Activated CD8-positive, alpha-beta memory T cell treated with anti-CD3 and anti-CD28 coated beads, Interleukin-2, amount 50 U/mL, for 4 hours (primary cell): ENCODE measurements at regions not wholly inside any gene's neighbourhood (a gene's known extent, or its start where the extent isn't known, plus 50 kb on each side); places are given as distances from the start of the nearest gene placed in this dataset.

Experiments used
- DNase-seq: peaks from one replicate; pipeline ENCODE4 v3.0.0-alpha.2; 2020

DNA sequence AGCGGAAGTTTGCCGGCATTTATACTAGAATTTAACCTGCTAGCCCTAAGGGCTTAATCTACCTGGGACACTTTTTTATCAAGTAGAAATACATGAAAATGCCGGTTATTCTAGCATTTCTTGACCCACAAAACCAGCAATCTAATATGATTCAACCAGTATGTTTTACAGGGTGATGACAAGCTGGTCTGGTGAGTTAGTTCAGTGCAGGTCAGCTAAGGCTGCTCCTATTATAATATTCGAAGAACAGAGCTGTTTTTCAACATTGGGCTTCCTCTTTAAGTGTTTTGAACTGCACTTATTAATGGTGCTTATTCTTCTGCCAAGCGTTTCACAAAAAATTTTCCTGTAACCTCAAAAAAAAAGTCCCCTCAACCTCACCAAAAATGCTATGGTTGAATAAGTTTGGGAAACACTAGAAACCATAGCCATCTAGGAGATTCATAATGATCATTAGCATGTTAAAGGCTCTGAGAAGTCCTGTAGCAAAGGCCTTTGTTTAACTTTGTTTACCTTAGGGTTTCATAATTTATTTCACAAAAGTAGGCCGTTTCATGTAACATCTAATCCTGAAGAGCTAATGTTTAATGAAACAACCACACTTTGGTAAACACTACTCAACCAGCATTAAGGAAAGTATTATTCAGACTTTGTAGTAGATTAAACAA lies 526.6 kb downstream of the KLF12 start:
- no peak for DNase-seq

DNA sequence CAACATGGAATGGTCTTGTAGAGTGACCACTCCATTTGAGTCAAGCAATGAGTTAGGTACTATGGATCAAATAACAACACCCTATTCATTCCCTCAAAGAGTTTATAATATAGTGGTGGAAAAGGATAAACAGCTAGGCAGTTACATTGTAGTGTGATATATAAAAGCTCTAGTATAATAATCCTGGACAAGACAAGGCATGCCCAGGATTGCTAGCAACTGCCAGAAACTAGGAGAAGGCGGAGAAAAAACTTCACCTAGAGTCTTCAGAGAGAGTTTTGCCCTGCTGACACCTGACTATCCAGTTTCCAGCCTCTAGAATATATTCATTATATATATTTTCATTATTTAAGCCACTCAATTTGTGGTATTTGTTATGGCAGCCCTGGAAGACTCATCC lies 530.6 kb downstream of the KLF12 start:
- no peak for DNase-seq

DNA sequence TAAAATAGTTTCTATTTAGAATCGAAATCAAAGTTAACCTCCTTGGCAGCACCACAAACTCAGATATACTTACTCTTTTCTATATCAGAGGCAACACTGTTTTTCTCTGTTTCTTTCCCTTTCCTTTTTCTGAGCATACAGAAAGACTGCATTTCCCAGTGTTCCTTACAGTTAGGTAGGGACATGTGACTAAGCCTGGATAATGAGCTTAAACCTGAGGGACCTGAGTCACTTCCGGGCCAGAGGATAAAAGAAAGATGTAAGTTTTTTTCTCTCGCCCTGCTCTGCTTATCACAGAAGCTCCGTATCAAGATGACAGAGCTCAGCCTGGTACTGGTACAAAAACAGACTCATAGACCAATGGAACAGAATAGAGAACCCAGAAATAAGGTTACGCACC lies 531.9 kb downstream of the KLF12 start:
- DNase-seq, result no peak

DNA sequence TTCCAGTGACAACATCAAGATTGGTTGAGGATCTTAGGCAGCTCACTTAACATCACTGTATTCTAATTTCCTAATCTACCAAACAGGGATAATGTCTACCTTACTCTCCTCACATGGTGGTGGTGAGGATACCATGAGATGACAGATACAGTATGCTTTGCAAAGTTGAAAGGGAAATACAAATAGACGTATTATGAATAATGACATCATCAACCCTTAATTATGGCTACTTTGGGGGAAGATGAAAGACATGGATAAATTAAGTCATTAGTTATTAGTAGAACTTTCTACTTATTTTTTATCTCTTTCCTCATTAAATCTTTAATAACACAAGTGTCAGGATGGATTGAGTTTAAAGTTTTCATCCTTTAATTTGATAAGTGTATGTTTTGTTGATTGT lies 532.5 kb downstream of the KLF12 start:
- no peak for DNase-seq

DNA sequence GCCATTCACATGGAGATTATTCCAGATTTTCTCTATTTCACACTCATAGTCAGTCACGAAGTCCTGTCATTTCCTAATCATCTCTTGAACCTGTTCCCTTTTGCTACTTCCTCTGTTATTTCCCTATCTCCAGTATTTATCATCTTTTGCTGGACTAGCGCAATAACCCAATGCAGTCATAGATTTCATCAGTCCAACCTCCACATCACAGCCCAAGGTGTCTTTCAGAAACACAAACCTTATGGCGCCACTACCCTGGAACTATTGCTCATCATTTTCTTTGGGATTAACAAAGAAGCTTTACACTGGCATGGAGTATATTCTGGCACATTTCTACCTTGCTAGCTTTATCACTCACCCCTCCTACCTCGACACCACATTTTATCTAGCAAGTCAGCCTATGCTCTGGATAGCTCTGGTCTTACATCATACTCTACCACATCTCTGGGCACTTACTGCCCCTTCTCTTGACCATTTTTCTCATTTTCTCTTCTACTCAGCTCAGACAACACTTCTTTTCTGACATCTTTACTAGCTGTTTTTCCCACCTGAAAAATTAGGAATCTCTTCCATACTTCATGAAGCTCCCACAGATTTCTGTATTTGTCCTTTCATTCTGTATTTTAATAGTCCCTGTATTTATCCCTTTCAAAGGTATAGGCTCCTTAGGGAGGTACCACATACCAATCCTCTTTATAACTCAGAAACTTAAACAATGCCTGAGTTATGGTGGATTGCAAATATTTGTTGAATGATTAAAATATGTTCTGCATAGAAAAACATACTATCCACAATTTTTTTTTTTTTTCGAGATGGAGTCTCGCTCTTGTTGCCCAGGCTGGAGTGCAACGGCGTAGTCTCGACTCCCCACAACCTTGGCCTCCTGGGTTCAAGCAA lies 534.7 kb downstream of the KLF12 start:
- DNase-seq, result no peak

DNA sequence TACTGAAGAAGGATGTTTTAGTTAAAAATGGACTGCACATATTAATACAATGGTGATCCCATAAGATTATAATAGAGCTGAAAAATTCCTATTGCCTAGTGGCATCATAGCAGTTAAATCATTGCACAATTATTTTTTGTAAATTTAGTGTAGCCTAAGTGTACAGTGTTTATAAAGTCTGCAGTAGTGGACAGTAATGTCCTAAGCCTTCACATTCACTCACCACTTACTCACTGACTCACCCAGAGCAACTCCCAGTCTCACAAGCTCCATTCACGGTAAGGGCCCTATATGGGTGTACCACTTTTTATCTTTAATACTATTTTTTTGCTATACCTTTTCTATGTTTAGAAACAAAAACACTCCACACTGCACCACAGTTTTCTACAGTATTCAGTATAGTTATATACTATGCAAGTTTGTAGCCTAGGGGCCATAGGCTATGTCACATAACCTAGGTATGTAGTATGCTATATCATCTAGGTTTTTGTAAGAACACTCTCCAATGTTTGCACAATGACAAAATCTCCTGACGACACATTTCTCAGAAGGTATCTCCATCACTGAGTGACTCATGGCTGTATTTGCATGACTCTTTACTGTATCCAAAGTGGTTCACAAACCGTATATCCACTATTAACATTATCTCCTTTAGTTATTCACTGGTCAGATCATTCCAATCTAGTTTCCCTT lies 536.0 kb downstream of the KLF12 start:
- no peak for DNase-seq

DNA sequence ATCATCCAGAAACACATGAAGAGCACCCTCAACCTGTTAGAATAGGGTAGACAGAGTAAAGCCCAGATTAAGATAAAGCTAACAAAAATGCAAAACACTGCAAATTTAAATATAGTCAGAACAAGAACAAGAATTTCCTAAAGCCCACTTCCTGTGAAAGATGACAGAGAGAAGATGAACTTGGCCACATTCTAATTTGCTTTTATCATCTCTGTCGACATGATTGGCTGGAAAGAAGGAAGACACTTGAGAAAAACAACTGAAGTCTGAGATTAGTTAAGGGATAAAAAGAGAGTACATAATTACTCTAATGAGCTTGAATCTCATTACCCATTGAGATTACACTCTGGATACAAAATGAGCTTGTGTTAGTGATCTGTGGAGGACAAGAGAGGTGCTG lies 537.6 kb downstream of the KLF5 start:
- no peak for DNase-seq

DNA sequence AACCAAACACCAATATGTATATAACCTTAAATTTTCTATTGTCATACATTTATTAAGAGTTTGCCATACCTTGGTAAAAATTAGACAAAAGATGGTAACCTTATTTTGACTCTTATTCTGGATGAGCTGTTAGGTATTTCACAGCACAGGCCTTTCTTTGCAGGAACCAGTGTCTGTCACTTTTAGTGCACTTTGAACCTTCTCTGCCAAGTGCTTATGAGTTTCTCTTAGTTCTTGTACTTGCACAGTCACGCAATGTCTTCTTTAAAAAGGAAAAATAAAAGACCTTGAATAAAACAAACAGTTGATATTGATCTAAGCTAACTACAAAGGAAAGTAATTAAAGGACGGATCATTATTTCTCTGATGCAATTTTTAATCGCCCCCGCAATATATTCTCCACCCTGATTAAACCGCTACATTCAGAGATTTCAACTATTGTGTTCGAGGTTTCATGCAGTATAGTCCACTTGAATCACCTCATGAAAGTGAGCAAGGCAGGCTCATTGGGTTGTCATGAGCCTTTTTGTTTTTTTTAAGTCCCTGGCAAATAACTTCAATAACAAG lies 534.5 kb downstream of the KLF5 start:
- no peak for DNase-seq

DNA sequence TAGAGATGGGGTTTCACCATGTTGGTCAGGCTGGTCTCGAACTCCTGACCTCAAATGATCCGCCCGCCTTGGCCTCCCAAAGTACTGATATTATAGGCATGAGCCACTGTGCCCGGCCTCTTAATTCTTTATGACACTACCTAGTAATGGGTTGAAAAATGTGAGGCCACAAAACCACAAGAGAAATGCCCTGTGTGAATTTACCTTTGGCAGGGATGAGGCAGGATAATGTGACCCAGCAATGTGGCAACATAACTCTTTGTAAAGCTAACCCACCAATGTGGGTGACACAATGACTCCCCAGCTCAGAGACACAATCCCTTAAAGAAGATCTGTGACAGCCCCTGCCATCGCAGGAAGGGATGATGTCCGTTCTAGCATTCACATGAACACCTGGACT lies 533.1 kb downstream of the KLF5 start:
- DNase-seq, result no peak

DNA sequence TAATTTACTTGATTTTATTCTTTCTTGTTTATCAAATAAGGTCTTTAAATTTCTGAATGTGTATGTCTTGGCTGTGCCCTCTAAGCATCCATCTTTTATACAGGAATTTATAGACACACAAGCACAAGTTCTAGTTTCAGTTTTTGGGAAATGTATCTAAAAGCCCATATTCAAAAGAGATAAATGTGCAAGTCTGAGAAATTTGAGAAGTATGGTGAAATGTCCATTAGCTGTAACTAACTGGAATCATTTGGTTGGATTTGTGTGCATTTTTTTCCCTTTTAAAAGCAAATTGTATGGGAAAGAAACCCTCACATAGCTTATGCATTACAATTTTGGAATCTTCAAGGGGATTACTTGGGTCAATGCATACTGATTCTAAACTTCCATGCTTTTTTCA lies 532.0 kb downstream of the KLF5 start:
- no peak for DNase-seq

DNA sequence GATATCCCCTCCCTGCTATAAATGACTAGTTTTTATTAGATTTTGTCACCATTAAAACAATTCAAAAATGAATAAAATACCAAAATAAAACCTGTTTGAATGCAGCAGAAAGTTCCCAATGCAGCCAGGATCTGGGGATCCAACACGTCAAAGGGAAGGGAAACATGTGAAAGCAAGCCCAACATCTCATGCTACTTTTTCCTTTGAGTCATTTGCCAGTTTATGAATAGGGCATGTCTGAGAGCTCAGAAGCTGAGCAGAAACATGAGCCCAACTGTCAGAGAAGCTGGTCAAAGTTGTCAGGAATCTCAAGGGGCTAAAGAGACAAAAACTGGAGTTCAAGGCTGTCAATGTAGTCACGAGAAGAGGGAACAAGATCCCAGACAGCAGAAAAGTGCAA lies 526.4 kb downstream of the KLF5 start:
- DNase-seq, result no peak

DNA sequence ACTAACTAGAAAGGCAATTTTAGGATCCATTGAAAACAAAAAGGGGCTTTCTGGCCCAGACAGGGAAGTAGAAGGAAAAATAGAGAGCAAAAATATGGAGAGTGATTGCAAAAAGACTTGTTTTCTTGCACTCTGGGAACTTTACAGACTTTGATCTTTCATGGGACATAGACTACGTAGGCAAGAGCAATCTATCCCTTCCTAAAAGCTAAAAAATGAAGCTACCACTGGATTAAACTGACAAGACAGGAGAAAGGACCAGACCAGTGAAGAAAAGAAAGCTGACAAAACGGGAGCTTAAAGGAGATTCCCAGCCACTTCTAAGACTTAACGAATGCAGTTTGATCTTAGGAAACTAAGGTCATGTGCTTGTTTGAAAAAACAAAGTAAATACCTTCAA lies 524.5 kb downstream of the KLF5 start:
- no peak for DNase-seq

DNA sequence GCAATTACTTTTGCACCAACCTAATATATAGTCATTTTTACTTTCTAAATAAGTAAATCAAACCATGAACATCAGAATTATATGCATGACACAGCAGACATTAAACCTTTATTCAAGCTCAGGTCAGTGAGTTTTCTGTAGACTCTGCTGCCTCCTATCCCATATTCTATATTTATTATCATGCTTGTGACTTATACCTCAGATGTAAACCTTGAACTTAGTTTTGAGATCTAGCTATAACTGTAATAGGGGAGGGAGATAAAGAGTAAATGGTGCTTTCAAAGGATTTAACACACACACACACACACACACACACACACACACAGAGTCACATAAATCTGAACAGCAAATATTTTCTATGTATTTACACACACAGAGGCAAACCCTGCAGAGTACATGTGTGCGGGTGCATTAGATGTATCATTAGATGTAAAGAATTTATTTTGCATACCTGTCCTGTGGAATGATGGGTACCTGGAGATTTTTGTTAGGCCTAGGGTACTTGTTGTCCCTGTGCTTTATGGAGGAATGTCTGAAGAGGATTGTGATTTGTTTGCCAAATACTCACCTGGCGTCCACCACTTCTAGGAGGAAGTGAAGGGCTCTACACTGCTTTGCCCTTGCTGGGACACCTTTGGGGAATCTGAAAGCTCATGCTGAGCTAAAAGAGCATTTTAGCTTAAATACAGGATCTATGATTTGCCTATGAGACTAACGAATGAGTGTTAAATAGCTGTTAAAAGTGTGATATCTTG lies 521.9 kb downstream of the KLF5 start:
- no peak for DNase-seq

DNA sequence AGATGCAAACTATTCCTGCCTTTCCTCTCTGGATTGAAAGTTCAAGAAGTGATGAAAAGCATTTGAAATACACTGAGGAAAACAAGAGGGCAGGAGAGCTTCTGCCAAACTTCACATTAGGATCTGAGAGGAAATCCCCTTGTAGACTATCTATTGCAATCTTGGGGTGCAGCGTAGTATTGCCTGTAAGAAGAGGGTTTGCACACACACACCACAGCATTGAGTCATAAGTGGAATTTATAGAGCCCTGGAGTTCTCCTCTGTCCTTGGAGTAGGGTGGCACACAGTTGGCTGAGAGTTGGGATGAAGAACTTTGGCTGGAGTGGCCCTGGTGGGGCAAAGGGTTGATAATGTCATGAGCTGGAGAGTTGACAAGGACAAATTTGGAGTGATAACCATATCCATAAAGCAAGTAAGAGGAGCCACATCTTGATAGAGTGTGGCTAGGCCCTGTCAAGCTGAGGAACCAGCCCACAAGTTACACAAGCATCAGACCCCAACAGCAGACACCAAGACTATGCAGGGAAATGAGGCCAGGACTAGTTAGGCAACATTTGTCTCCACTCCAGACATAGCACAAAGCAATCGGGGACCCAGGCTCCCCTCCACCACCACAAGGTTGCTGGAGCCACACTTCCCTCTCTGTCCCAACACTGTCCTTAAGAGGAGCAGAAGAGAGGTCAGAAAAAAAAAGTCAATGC lies 520.9 kb downstream of the KLF5 start:
- no peak for DNase-seq

DNA sequence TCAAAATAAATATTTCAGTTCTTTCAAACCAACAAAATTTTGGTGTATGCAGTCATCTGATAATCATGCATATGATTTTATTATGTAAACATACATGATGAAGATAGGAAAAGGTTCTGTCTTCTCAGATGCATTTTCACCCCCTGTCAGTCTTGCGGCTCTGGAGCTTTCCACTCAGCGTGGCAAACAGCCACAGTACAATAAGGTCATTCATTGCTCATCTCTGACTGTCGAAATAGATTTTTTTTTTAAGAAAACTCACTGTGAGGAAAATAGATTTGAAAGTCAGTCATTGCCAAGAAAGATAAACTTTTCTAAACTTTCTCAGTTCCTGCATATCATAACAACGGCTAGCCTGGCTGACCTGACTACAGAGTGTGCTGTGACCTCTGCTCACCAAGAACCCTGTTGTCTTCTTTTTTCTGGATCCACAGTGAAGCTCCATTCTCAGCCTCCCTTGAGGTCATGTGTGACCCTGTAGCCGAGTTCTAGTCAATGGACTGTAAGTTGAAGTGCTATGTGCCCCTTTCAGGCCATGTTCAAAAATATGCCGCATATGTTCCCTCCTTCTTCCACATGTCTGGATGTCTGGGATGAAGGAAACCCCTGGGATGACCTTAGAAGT lies 519.6 kb downstream of the KLF5 start:
- DNase-seq, result no peak

DNA sequence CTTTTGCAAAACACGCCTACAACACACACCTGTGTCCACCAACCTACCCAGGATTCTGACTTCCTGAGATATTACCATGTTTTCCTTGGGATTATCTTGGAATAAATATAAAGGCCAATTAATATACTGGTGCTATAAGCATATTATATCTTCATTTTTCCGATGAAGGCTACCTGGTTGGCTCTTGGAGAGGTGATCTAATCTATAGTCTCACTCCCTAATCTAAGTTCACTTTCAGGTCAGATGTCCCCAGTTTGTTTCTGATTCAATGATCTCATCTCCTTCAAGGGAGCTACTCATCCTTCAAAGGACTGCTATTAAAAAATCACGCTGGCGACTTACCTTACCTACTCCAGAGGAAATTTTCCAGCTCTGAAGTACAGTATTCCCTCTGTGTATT lies 517.5 kb downstream of the KLF5 start:
- DNase-seq, result no peak

DNA sequence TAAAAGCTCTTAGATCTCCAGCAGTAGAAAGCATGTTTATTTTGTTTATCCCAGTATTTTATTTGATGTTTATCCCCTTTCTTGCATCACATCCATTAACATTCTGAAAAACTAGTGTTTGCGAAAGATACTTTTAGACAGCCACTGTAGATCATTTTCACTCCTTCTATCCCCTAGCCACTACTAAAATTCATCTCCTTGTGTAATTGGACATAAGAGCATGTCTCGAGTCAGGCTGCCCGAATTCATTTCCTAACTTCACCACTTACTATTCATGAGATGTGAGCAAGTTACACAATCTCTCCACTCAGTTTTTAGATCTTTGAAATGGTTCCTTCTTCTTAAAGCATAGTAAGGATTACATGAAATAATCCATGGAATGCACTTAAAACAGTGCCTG lies 514.0 kb downstream of the KLF5 start:
- DNase-seq, result no peak

DNA sequence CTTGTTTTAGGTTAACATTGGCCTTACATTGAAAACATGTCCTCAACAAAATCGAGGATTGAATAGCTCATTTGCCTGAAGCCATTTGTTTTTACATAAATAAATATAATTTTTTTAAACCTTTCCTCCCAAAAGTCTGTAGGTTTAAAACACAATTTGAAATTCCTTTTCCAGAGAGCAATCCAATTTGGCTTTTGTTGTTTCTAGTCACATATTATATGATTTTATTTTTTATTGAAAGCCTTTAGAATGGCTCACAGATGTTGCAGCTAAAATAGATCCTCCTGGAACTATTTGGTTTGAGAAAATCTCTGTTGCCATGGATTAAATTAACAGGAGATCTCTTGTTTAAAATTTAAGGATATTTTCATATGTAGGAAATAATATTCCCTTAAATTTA lies 512.6 kb downstream of the KLF5 start:
- DNase-seq, result no peak

DNA sequence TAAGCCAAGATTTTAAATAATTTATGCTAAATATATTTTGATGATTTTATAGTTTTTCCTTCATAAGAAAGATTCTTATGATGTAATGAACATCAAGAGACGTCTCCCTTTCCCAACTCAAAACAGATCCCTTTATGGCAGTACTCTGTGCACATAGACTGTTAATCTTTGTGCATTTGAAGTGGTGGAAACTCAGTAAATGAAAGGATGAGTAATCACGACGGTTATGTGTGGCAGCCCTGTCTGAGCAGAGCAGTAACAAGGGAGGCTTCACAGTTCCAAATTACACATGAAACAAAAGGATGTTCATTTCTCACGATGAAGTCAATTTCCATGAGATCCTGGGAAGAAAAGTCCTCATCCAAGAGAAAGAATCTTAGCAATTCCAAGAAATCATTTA lies 498.1 kb downstream of the KLF5 start:
- no peak for DNase-seq

DNA sequence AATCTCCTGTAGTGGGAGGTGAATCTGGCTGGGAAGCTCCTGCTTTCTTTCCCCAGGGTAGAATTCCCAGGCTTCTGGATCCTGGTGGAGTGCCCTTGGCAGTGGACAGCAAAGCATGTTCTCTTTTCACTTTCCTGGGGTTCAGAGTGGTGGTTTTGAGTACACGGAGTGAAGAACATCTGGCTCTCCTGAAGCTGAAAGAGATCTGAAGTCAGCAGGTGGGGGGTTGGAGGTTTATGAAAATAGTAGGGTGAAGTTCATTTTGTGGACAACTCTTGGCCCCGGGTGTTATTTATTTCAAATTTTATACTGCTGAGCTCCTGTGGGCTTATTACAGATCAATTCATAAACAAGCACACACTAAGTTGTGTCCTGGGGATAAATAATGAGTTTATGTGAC lies 497.3 kb downstream of the KLF5 start:
- DNase-seq, result no peak

DNA sequence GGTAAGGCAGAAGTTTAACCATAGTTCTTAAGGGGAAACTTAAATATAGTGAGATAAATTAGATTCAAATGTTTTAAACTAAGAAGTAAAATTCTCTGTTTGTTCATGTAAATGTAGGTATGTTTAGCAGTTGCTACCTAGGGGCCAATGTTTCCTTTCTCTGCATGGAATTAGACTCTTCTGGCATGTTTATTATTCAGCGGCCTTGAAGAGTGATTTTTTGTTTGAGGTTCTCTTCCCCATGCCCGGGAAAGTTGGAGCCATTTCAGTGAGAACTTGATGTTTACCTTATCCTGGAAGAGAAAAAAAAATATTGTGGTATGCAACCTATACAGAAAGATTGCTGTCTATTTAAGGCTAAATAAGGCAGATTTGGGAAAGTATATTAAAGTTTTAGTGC lies 492.9 kb downstream of the KLF5 start:
- no peak for DNase-seq

DNA sequence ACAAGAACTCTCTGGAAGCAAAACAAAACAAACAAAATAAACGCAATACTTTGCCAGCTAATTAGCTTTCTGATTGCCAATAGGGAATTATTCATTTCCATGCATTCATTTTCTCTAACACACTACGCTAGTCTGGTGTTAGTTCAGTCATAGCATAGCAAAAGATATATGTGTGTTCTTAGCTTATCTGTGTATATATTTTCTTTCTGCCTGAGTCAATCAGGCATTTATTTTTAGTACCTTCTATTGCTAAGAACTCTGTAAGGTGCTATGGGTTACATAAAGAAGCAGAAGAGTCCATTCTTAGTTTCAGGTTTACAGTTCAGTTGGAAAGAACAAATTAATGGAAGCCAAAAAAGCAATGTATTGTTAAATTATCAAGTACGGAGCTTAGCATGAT lies 490.9 kb downstream of the KLF5 start:
- no peak for DNase-seq
